Sigmoid colon (tissue), 4 donors: ENCODE measurements at regions not wholly inside any gene's neighbourhood (a gene's known extent, or its start where the extent isn't known, plus 50 kb on each side); places are given as distances from the start of the nearest gene placed in this dataset.

Experiments
- CTCF ChIP-seq, 4 experiments: fragments of 450-650 bp in 3 of 4; fragments of 200-600 bp in 1 of 4; IDR thresholded peaks; one replicate each; pipeline ENCODE4 v1.5.1; 2016 to 2019; ENCODE audit warnings: antibody characterized with exemption in 4 of 4, mild to moderate bottlenecking in 3 of 4, moderate library complexity in 2 of 4
- EP300 ChIP-seq, 4 donors: sonication (generic); formaldehyde crosslinking; IDR thresholded peaks; one replicate each; pipeline ENCODE4 v1.6.1; 2017; ENCODE audit warnings: antibody characterized with exemption in 4 of 4
- POLR2A ChIP-seq, 2 donors: fragments of 450-650 bp; IDR thresholded peaks; one replicate each; pipeline ENCODE4 v1.6.1; 2016; ENCODE audit warnings: antibody characterized with exemption in 2 of 2, mild to moderate bottlenecking in 2 of 2, moderate library complexity in 2 of 2
- POLR2AphosphoS5 ChIP-seq, 4 donors: sonication (generic); formaldehyde crosslinking; IDR thresholded peaks; one replicate each; pipeline ENCODE4 v1.6.1; 2017; ENCODE audit warnings: antibody characterized with exemption in 4 of 4

- no peak for TF ChIP-seq POLR2AphosphoS5 (IDR thresholded peaks at IDR 0.05)
- no peak for TF ChIP-seq CTCF (IDR thresholded peaks at IDR 0.05)
- no peak for TF ChIP-seq POLR2A (IDR thresholded peaks at IDR 0.05)
- TF ChIP-seq EP300 (IDR thresholded peaks at IDR 0.05), result no peak
Measured at GRCh38 chr16:88305176-88305575, 77.6 kb upstream of the ZNF469 start.
